Stomach (tissue), 8 donors: ENCODE measurements at regions not wholly inside any gene's neighbourhood (a gene's known extent, or its start where the extent isn't known, plus 50 kb on each side); places are given as distances from the start of the nearest gene placed in this dataset.

Experiments used
- DNase-seq, 2 donors: peaks; one replicate each; pipeline versions ENCODE4 v3.0.0 to v3.0.0-alpha.2; 2013 to 2019
- H3K27ac ChIP-seq, 5 donors: fragments of 200-600 bp in 4 of 5; sonication (generic) in 4 of 5; one replicate each; pipeline ENCODE4 v1.5.1; 2013 to 2019; ENCODE audit warnings: mild to moderate bottlenecking in 1 of 5, moderate library complexity in 1 of 5
- H3K27me3 ChIP-seq, 3 donors: fragments of 200-600 bp; sonication (generic); one replicate each; pipeline ENCODE4 v1.5.1; 2017 to 2019; ENCODE audit warnings: mixed run types in 1 of 3
- H3K36me3 ChIP-seq, 4 donors: fragments of 200-600 bp; sonication (generic); 1 replicate in 3 of 4; 2 replicates in 1 of 4; pipeline ENCODE4 v1.5.1; 2016 to 2019
- H3K4me1 ChIP-seq, 4 donors: fragments of 200-600 bp; sonication (generic); one replicate each; pipeline ENCODE4 v1.5.1; 2016 to 2019
- H3K4me3 ChIP-seq, 4 donors: fragments of 200-600 bp; sonication (generic) in 3 of 4; one replicate each; pipeline ENCODE4 v1.5.1; 2016 to 2019; ENCODE audit warnings: mild to moderate bottlenecking in 1 of 4
- H3K9me3 ChIP-seq, 4 donors: fragments of 200-600 bp; sonication (generic); one replicate each; pipeline ENCODE4 v1.5.1; 2016 to 2019
- EP300 ChIP-seq: sonication (generic); formaldehyde crosslinking; IDR thresholded peaks from one replicate; pipeline ENCODE4 v1.6.1; 2017; ENCODE audit warnings: antibody characterized with exemption
- POLR2A ChIP-seq, 4 donors: fragments of 450-650 bp; IDR thresholded peaks; one replicate each; pipeline ENCODE4 v1.6.1; 2016; ENCODE audit warnings: antibody characterized with exemption in 4 of 4, control low read depth in 2 of 4, mild to moderate bottlenecking in 1 of 4, moderate library complexity in 1 of 4
- POLR2AphosphoS5 ChIP-seq, 3 donors: sonication (generic); formaldehyde crosslinking; IDR thresholded peaks; one replicate each; pipeline ENCODE4 v1.6.1; 2016; ENCODE audit warnings: antibody characterized with exemption in 3 of 3
- WGBS, 5 donors: extraction: QIAGEN DNeasy Blood & Tissue Kit in 3 of 5; methylation state at CpG; one replicate each; pipeline versions ENCODE4 v1.1.5 to v1.1.7; 2013 to 2018; 5-methylcytosine and 5-hydroxymethylcytosine counted together
- intact Hi-C: fragments of 100-400 bp; cut with DNase I; formaldehyde crosslinking; loops from one replicate; pipeline ENCODE4 v1.15.1; 2023; ENCODE audit warnings: low total_unique reads
- TF ChIP-seq, protein P1 (sequence below), 7 experiments: fragments of 450-650 bp in 4 of 7; fragments of 200-600 bp in 3 of 7; sonication (generic) in 3 of 7; IDR thresholded peaks; one replicate each; pipeline ENCODE4 v1.5.1; 2016 to 2019; ENCODE audit warnings: antibody characterized with exemption in 7 of 7, control low read depth in 2 of 7, mild to moderate bottlenecking in 1 of 7
- donor health status: healthy with polysubstance abuse.
- donor health status: Bipolar disorder and iron deficiency.
- donor health status: healthy.

DNA sequence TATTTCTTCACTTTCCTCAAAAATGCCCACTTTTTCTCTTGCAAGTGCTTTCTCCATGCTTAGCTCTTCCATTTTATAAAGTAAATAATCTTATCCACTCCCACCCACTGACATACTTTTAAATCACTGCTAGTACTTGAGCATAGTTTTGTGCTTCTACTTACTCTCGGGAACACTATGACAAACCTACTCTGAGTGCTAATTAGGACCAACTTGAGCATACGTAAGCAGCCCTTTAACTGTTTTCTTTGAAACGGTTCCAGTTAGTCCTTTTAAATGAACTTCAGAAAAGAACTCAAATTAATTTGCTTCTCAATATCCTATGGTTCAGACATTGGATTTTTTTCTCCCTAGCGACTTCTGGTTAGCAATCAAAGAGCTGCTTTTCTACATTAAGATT lies 280.0 kb upstream of the SOX2 start:
- no peak for TF ChIP-seq POLR2AphosphoS5 (IDR thresholded peaks at IDR 0.05)
- TF ChIP-seq EP300, result no peak
- TF ChIP-seq, protein P1, sequence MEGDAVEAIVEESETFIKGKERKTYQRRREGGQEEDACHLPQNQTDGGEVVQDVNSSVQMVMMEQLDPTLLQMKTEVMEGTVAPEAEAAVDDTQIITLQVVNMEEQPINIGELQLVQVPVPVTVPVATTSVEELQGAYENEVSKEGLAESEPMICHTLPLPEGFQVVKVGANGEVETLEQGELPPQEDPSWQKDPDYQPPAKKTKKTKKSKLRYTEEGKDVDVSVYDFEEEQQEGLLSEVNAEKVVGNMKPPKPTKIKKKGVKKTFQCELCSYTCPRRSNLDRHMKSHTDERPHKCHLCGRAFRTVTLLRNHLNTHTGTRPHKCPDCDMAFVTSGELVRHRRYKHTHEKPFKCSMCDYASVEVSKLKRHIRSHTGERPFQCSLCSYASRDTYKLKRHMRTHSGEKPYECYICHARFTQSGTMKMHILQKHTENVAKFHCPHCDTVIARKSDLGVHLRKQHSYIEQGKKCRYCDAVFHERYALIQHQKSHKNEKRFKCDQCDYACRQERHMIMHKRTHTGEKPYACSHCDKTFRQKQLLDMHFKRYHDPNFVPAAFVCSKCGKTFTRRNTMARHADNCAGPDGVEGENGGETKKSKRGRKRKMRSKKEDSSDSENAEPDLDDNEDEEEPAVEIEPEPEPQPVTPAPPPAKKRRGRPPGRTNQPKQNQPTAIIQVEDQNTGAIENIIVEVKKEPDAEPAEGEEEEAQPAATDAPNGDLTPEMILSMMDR (IDR thresholded peaks at IDR 0.05), result no peak
- no peak for TF ChIP-seq POLR2A (IDR thresholded peaks at IDR 0.05)
- H3K4me1 ChIP-seq, result no peaks in the 10 kb centered on the region
- intact Hi-C loops, result no loop called here
- no peak for DNase-seq
- H3K9me3 ChIP-seq, result no peaks in the 10 kb centered on the region
- WGBS, 5 donors, result 81 to 86% (median 83%) methylated on average over 4 of the region's 4 CpGs
- H3K36me3 ChIP-seq, result no peaks in the 10 kb centered on the region
- H3K4me3 ChIP-seq, result no peak overlapping the region
- no peak overlapping the region for H3K27ac ChIP-seq
- no peaks in the 10 kb centered on the region for H3K27me3 ChIP-seq

DNA sequence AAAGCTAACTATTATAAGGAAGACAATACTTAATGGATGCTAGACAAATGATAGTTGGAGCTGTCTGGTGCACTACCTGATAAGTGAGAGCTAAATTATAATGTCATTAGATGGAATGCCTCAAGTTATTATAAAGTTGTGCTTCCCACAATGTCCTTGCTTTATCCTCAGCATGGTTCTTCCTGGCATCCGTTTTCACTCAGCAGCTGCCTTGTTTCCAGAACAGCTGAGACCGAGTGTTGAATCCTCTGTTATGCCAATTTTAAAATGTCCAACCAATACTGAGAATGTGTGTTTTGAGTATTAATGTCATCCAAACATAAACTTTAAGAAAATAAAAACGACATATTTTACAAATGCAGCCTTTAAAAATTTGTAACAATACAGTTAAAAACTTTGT lies 286.7 kb upstream of the SOX2 start:
- Histone ChIP-seq H3K36me3 (no peaks in the 10 kb centered on the region), H3K4me3 (no peak overlapping the region), H3K27me3 (no peaks in the 10 kb centered on the region), H3K4me1 (peaks cover 0 to 7% (median 0%) of the 10 kb centered on the region in 4 donors), H3K27ac (no peak overlapping the region), H3K9me3 (no peaks in the 10 kb centered on the region)
- intact Hi-C loops, result no loop called here
- no peak for DNase-seq
- TF ChIP-seq, protein P1 (IDR thresholded peaks at IDR 0.05), result no peak
- no peak for TF ChIP-seq POLR2A (IDR thresholded peaks at IDR 0.05)
- TF ChIP-seq POLR2AphosphoS5 (IDR thresholded peaks at IDR 0.05), result no peak
- TF ChIP-seq EP300, result no peak
- WGBS, 5 donors, result 54 to 71% (median 58%) methylated on average over 3 of the region's 3 CpGs

DNA sequence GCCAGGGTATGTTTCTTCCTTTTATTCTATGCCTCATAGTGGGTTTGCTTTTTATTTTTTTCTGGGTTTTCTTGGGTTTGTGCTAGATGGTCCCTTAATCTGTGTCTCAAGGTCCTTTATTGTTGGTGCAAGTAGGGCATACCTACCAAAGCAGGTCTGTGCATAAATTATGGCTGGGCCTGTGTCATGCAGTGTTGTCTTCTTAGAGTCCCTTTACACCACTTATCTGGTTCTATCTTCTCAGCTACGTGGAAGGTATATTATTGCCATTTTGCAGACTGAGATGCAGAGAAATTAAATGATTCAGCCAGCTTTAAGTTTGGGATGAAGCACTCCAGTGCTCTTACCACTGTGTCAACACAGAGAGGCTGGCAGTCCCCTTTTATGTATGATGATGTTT lies 293.5 kb upstream of the SOX2 start:
- Histone ChIP-seq H3K36me3 (no peaks in the 10 kb centered on the region), H3K27me3 (no peaks in the 10 kb centered on the region), H3K4me1 (peaks cover 0 to 7% (median 0%) of the 10 kb centered on the region in 4 donors), H3K9me3 (no peaks in the 10 kb centered on the region), H3K4me3 (no peak overlapping the region), H3K27ac (no peak overlapping the region)
- no peak for DNase-seq
- intact Hi-C loops, result no loop called here
- 45 to 58% (median 49%) methylated on average over 1 of the region's 1 CpG for WGBS, 5 donors
- TF ChIP-seq, protein P1 (IDR thresholded peaks at IDR 0.05), result no peak
- no peak for TF ChIP-seq POLR2AphosphoS5 (IDR thresholded peaks at IDR 0.05)
- TF ChIP-seq EP300, result no peak
- no peak for TF ChIP-seq POLR2A (IDR thresholded peaks at IDR 0.05)

DNA sequence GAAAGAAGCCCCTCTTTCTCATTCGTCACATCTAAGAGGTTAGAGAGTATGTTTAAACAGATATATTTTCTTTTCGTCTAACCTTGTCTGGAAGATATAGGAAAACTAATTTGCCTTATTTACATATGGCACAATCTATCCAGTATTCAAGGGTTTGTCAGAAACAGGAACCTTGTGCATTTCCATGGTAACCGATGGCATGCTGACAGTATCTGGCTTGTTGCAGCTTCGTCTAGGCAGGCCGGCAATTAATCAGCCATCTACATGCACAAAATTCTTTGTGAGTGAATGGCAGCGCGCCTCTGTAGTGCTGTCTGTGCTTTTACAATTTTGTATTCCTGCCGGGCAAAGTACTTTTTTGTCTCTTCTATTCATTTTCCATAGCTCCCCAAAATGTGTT lies 294.0 kb upstream of the SOX2 start:
- 48 to 70% (median 62%) methylated on average over 8 of the region's 8 CpGs for WGBS, 5 donors
- TF ChIP-seq, protein P1 (IDR thresholded peaks at IDR 0.05), result no peak
- TF ChIP-seq POLR2A (IDR thresholded peaks at IDR 0.05) (no peak), EP300 (no peak), POLR2AphosphoS5 (IDR thresholded peaks at IDR 0.05) (no peak)
- intact Hi-C loops, result no loop called here

More for the DNA sequence above, 294.0 kb upstream of the SOX2 start:
- no peaks in the 10 kb centered on the region for H3K36me3 ChIP-seq
- no peak overlapping the region for H3K27ac ChIP-seq
- peak in 1 of 2 donors; percentile 42 for DNase-seq
- no peaks in the 10 kb centered on the region for H3K9me3 ChIP-seq
- H3K4me1 ChIP-seq, result peaks cover 0 to 7% (median 0%) of the 10 kb centered on the region in 4 donors
- no peak overlapping the region for H3K4me3 ChIP-seq
- no peaks in the 10 kb centered on the region for H3K27me3 ChIP-seq
